SH-SY5Y (cell line): ENCODE measurements at regions not wholly inside any gene's neighbourhood (a gene's known extent, or its start where the extent isn't known, plus 50 kb on each side); places are given as distances from the start of the nearest gene placed in this dataset.

Experiments
- GATA2 ChIP-seq: IDR thresholded peaks from 2 replicates; pipeline ENCODE4 v1.6.1; 2011; ENCODE audit warnings: mild to moderate bottlenecking, low read depth, low read length
- GATA3 ChIP-seq: IDR thresholded peaks from 2 replicates; pipeline ENCODE4 v1.6.1; 2011; ENCODE audit warnings: low read depth, mild to moderate bottlenecking, low read length, moderate library complexity

DNA sequence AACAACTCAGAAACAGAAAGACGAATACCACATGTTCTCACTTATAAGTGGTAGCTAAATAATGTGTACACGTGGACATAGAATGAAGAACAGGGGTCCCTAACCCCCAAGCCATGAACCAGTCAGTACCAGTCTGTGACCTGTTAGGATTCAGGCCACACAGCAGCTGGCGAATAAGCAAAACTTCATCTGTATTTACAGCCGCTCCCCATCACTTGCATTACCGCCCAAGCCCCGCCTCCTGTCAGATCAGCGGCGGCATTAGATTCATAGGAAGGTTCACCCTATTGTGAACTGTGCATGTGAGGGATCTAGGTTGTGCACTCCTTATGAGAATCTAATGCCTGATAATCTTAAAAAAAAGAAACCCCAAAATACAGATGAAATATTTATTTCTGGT is 1128.7 kb downstream of the NLGN4X start:
- TF ChIP-seq GATA3 (no peak), GATA2 (no peak)
